Testis (tissue), 2 donors: ENCODE measurements at regions not wholly inside any gene's neighbourhood (a gene's known extent, or its start where the extent isn't known, plus 50 kb on each side); places are given as distances from the start of the nearest gene placed in this dataset.

Experiments
- DNase-seq: peaks from one replicate; pipeline ENCODE4 v3.0.0-alpha.2; 2019
- H3K27ac ChIP-seq, 2 donors: fragments of 200-600 bp; sonication (generic); one replicate each; pipeline ENCODE4 v1.5.1; 2019
- H3K27me3 ChIP-seq: fragments of 200-600 bp; sonication (generic); one replicate; pipeline ENCODE4 v1.5.1; 2019
- H3K36me3 ChIP-seq: fragments of 200-600 bp; sonication (generic); one replicate; pipeline ENCODE4 v1.5.1; 2017; ENCODE audit warnings: low read depth; ENCODE audit errors: missing control alignments
- H3K4me1 ChIP-seq: fragments of 200-600 bp; sonication (generic); one replicate; pipeline ENCODE4 v1.5.1; 2019
- H3K4me3 ChIP-seq, 2 donors: fragments of 200-600 bp; sonication (generic); one replicate each; pipeline ENCODE4 v1.5.1; 2017 to 2019
- H3K9me3 ChIP-seq: fragments of 200-600 bp; sonication (generic); one replicate; pipeline ENCODE4 v1.5.1; 2017
- POLR2A ChIP-seq: fragments of 450-650 bp; IDR thresholded peaks from one replicate; pipeline ENCODE4 v1.6.1; 2017; ENCODE audit warnings: antibody characterized with exemption, mild to moderate bottlenecking, moderate library complexity
- WGBS, 2 donors: methylation state at CpG; one replicate each; pipeline ENCODE4 v1.1.5; 2018; 5-methylcytosine and 5-hydroxymethylcytosine counted together
- intact Hi-C: fragments of 100-400 bp; cut with DNase I; formaldehyde crosslinking; loops from one replicate; pipeline ENCODE4 v1.15.1; 2023; ENCODE audit warnings: low total_unique reads
- TF ChIP-seq, protein P1 (sequence below), 3 experiments: fragments of 450-650 bp in 2 of 3; fragments of 200-600 bp in 1 of 3; sonication (generic) in 1 of 3; IDR thresholded peaks; one replicate each; pipeline ENCODE4 v1.5.1; 2016 to 2019; ENCODE audit warnings: antibody characterized with exemption in 3 of 3, mild to moderate bottlenecking in 2 of 3, moderate library complexity in 1 of 3

DNA sequence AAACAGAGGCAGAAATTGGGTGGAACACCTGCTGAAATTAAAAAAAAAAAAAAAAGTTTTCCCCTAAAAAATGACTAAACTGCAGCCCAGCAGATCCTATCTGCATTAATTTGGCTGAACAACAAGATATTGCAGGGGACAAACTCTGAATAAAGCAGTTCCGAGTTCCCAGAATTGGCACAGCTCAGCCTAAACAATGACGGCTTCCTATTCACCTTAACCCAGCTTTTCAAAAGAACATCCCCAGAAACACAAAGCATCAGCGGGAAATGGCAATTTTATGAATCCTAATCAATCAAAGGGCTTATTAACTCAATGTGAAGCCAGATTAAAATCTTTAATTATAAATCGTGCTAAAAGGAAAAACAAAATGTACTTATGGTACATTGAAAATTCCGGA lies 497.8 kb upstream of the ZFHX3 start:
- DNase-seq: no peak
- Histone ChIP-seq H3K9me3 (no peaks in the 10 kb centered on the region), H3K4me1 (no peaks in the 10 kb centered on the region), H3K27me3 (no peaks in the 10 kb centered on the region), H3K27ac (no peak overlapping the region), H3K4me3 (no peak overlapping the region), H3K36me3 (no peaks in the 10 kb centered on the region)
- WGBS, 2 donors: 25 to 30% methylated on average over 5 of the region's 5 CpGs
- TF ChIP-seq, protein P1, sequence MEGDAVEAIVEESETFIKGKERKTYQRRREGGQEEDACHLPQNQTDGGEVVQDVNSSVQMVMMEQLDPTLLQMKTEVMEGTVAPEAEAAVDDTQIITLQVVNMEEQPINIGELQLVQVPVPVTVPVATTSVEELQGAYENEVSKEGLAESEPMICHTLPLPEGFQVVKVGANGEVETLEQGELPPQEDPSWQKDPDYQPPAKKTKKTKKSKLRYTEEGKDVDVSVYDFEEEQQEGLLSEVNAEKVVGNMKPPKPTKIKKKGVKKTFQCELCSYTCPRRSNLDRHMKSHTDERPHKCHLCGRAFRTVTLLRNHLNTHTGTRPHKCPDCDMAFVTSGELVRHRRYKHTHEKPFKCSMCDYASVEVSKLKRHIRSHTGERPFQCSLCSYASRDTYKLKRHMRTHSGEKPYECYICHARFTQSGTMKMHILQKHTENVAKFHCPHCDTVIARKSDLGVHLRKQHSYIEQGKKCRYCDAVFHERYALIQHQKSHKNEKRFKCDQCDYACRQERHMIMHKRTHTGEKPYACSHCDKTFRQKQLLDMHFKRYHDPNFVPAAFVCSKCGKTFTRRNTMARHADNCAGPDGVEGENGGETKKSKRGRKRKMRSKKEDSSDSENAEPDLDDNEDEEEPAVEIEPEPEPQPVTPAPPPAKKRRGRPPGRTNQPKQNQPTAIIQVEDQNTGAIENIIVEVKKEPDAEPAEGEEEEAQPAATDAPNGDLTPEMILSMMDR (IDR thresholded peaks at IDR 0.05): no peak
- no peak for TF ChIP-seq POLR2A
- intact Hi-C loops: no loop called here

DNA sequence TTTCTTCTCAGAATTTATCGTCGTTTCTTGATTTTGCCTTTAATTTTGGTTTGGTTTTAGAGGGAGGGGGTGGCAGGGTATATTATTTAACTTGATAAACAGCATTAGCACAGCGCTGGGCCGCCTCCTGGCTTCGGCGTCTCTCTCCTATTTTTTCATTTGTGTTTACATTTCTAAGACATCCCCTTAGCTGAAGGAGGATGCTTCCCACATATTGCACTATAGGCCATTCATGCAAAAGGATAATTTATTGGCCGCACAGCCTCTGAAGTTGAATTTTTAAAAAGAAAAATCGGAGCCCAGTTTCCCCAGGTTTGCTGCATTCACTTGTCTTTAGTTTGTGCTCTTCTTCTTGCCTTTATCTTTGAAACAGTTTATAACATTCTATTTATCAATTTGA lies 497.4 kb upstream of the ZFHX3 start:
- DNase-seq: no peak

GRCh38 chr16:73544826-73545225 lies 496.9 kb upstream of the ZFHX3 start:
- no peak for DNase-seq
- no peaks in the 10 kb centered on the region for H3K4me1 ChIP-seq
- TF ChIP-seq, protein P1 (IDR thresholded peaks at IDR 0.05): no peak
- TF ChIP-seq POLR2A: no peak
- H3K4me3 ChIP-seq: no peak overlapping the region
- H3K27ac ChIP-seq: no peak overlapping the region
- intact Hi-C loops: no loop called here
- WGBS, 2 donors: 6 to 7% methylated on average over 8 of the region's 8 CpGs
- H3K27me3 ChIP-seq: no peaks in the 10 kb centered on the region
- H3K9me3 ChIP-seq: no peaks in the 10 kb centered on the region
- no peaks in the 10 kb centered on the region for H3K36me3 ChIP-seq

More for the DNA sequence above, 497.4 kb upstream of the ZFHX3 start:
- Histone ChIP-seq H3K27ac (no peak overlapping the region), H3K27me3 (no peaks in the 10 kb centered on the region), H3K36me3 (no peaks in the 10 kb centered on the region), H3K4me3 (no peak overlapping the region), H3K4me1 (no peaks in the 10 kb centered on the region), H3K9me3 (no peaks in the 10 kb centered on the region)
- intact Hi-C loops: no loop called here
- WGBS, 2 donors: 29 to 40% methylated on average over 8 of the region's 8 CpGs
- TF ChIP-seq POLR2A: no peak
- TF ChIP-seq, protein P1 (IDR thresholded peaks at IDR 0.05): no peak

GRCh38 chr16:73543970-73544599 lies 496.2 kb upstream of the ZFHX3 start:
- H3K9me3 ChIP-seq: no peaks in the 10 kb centered on the region
- DNase-seq: no peak
- no peak overlapping the region for H3K27ac ChIP-seq
- H3K4me3 ChIP-seq: no peak overlapping the region
- H3K4me1 ChIP-seq: no peaks in the 10 kb centered on the region
- WGBS, 2 donors: 10 to 20% methylated on average over 20 of the region's 20 CpGs
- no peaks in the 10 kb centered on the region for H3K36me3 ChIP-seq
- H3K27me3 ChIP-seq: no peaks in the 10 kb centered on the region
- intact Hi-C loops: no loop called here
- TF ChIP-seq, protein P1 (IDR thresholded peaks at IDR 0.05): no peak
- TF ChIP-seq POLR2A: no peak

GRCh38 chr16:73543331-73543969 lies 495.5 kb upstream of the ZFHX3 start:
- Histone ChIP-seq H3K4me3 (no peak overlapping the region), H3K9me3 (no peaks in the 10 kb centered on the region), H3K4me1 (no peaks in the 10 kb centered on the region), H3K36me3 (no peaks in the 10 kb centered on the region), H3K27ac (no peak overlapping the region), H3K27me3 (no peaks in the 10 kb centered on the region)
- 52 to 56% methylated on average over 10 of the region's 10 CpGs for WGBS, 2 donors
- intact Hi-C loops: no loop called here
- DNase-seq: no peak
- TF ChIP-seq, protein P1 (IDR thresholded peaks at IDR 0.05): no peak
- TF ChIP-seq POLR2A: no peak
